ENCODE measurements at regions not wholly inside any gene's neighbourhood (a gene's known extent, or its start where the extent isn't known, plus 50 kb on each side); places are given as distances from the start of the nearest gene placed in this dataset.

DNA sequence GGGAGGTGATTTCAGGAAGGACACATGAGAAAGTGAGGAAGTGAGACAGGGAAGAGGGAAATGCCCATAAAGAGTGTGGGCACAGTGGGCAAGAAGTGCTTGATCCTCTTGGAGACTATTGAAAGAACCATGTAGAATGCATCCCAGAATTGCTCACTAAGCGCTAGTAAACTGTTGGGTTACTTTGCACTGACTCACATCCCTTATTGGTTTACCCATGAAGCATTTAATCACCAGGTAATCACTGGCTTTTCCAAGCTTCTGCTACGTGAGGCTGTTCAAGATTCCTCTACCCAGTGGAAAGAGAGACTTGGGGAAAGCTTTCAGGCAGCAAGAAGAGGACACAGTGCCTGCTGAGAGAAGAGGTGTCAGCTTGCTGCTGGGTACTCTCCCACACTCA, 410.0 kb upstream of the JAG1 start:
- DNase-seq (ENCODE audit: low read depth, low spot score) = no peak

DNA sequence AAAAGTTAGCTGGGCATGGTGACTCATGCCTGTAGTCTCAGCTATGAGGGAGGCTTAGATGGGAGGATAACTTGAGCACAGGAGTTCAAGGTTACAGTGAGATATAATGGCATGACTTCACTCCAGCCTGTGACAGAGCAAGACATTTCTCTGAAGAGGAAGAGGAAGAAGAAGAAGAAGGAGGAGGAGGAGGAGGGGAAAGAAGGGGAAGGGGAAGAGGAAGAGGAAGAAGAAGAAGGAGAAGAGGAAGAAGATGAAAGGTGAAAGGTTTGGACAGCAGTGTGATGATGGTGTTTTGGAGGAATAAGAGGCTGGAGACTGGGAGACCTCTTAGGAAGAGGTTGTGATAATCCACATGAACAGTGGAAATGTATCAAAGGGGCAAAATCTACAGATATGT, 410.7 kb upstream of the JAG1 start:
- DNase-seq (ENCODE audit: low read depth, low spot score) = no peak

DNA sequence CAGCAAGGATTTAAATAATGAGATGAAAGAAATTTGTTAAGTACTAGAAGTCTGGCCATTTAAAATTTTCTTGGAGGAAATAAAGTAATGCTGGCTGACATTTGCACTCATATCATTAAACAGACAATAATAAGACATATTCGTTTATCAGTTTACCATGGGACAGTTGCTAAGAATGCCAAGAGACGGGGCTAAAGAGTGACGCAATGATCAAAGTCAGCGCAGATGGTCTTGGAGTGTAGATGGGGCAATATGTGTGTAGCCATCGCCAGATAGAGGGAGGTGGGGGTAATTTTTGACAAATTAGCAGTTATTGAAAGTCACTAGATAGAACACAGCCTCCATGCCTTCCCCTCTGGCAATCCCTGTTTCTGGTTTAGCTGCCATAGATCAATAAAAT, 413.2 kb upstream of the JAG1 start:
- no peak for DNase-seq (ENCODE audit: low read depth, low spot score)

DNA sequence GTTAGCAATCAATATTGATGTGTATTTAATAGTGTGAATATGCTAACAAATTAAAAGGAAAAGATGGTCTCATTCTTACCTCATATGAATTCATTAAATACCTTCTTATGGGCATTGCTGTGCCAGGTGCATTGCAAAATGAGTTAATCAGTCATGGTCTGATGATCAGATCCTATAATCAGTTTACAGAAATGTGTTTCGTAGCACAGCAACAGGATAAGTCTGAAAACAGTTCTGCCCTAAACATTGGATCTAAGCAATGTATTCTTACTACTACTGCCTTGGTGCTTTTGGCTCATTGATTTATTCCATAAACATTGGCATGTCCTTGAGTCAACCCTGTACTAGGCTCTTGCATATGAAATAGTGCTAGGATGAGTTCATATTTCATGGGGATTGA, 417.0 kb upstream of the JAG1 start:
- no peak for DNase-seq (ENCODE audit: low read depth, low spot score)

DNA sequence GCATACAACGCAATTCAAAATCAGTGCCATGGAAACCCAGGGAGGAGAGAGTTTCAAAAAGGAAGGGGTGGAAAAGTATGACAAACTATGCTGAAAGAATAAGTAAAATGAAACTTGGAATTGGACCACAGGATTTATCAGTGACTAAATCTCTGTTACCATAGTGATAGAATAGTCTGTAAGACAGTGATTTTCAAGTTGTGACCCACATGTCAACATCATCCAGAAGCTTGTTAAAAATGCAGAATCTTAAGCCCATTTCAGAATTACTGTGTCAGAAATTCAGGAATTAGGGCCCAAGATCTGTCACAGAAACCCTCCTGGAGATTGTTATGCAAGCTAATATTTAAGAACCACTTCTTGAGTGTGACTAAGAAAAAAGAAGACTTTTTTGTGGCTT, 417.7 kb upstream of the JAG1 start:
- no peak for DNase-seq (ENCODE audit: low read depth, low spot score)

DNA sequence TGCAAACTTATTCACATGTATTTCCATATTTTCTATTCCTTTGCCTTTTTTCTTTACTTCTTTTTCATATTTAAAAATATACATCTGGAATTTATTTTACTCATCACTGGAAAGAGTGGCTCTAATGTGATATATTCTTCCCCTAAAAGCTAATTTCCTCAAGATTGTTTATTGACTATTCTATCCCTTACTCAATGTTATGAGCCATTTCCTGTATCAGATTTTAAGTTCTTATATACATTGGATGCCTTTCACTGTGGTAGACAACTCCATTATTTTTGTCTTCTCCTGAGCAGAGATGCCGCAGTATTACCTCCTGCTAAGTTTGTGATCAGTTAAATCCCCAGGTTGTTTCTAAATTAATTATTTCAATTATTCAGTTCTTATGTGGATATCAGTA, 418.4 kb upstream of the JAG1 start:
- DNase-seq (ENCODE audit: low read depth, low spot score) = no peak

DNA sequence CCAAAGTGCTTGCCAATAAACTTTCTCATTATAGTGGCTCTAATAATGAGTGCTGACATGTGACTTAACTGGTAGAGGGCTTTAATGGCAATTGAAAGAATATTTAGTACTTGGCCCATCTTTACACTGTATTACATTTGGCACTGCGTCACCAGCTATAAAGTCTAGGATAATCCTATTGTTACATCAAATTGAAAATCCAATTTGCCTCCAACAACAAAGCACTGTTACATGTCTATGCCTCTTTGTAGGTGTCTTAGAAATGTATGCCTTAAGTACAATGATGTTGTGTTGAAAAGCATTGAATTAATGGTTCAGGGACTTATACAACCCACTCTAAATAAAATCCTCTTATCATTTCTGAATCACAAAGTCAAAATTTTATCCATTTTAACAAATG, 420.4 kb upstream of the JAG1 start:
- no peak for DNase-seq (ENCODE audit: low read depth, low spot score)

DNA sequence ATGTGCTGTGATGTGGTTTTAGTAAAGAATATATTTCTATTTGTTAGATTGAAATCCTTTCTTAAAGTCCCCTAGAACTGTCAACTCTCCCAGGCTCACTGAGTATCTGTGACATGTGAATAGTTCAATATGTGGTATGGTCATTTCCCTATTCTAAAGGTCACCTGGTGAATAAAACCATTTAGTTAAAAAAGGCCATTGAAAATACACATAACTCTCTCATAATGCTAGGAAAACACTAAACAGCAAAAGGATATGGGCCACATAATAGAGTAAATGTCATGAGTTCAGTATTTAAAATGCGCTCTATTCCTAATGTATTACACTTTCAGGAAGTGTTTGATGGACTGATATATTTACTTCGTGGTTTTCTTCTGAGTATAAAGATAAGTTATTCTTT, 420.9 kb upstream of the JAG1 start:
- no peak for DNase-seq (ENCODE audit: low read depth, low spot score)

DNA sequence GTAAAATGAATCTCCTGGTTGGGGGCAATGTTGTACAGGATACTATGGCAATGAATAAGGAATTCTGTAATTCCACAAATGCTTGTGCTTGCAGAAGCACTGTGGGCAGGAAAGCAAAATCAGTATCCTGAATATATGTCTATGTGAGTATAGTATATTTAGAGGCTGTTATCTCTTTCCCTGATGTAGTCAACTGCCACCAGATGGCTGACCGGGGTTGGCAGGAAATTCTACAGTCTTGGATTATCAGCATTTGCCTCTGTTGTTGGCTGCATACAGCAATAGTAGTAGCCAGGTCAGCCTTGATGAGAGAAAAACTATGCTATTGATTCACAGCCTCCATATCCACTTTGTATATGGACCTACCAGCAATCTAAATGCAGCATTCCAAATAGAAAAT, 425.1 kb upstream of the JAG1 start:
- no peak for DNase-seq (ENCODE audit: low read depth, low spot score)

DNA sequence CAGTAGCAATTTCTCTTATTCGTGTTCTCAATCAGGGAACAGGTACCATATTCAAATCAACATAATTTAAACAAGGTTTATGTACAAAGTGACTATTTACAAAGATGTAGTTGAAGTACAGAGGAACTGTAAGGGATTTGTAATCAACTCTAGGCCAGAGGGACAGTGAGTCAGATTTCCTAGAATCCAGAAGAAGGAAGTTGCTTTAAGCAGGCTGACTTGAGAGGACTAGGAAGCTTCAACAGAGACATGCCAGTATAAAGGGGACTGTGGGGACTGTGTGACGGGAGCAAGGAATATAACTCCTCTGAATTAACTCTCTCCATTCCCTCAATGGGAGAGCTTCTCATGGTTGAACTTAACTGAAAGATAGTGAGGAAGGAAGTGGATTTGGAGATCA, 427.4 kb upstream of the JAG1 start:
- no peak for DNase-seq (ENCODE audit: low read depth, low spot score)

DNA sequence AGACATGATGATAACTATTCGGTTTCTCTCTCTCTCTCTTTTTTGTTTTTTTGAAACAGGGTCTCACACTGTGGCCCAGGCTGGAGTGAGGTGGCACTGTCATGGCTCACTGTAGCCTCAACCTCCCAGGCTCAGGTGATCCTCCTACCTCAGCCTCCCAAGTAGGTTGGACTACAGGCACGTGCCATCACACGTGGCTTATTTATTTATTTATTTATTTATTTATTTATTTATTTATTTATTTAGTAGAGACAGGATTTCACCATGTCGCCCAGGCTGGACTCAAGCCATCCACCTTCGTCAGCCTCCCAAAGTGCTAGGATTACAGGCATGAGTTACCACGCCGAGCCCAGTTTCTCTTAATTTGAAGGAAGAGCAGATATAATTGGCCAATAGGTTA, 427.9 kb upstream of the JAG1 start:
- DNase-seq (ENCODE audit: low read depth, low spot score) = no peak

DNA sequence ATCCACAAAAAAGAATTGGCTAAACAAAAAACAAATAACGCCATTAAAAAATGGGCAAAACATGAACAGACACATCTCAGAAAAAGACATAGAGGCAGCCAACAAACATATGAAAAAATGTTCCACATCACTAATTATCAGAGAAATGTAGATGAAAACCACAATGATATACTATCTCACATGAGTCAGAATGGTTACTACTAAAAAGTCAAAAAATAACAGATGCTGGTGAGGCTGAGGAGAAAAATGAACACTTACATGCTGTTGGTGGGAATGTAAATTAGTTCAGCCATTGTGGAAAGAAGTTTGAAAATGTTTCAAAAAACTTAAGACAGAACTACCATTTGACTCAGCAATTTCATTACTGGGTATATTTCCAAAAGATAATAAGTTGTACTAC, 430.1 kb upstream of the JAG1 start:
- DNase-seq (ENCODE audit: low read depth, low spot score) = no peak

DNA sequence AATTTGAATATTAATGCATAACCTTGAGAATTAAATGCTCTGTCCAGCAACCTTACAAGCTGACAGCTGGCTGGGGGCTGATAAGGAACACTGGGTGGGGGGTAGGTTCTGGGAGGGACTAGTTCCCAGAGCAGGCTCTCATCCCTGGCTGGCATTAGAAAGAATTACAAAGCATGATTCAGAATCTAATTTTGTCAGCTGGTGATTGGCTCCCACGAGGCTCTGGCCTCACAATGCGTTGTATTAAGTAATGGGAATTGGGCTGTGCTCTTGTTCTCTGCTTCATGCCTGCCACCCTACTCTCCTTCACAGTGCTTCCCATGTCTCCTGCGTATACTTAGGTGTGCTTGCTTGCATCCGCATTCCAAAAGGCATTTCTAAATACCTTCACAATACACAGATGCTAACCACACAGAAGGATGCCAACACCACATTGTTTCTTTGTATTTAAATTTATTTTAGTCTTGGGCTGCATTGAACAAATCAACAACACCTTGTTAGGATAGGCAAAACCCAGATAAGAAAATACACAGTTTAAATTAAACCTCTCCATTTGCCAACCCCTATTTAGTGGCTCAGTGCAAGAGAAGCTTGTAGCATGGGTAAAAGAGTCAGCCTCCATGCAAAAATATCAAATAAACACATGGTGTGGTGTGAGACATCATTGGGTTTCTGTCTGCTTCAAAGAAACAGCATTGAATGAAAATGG, 434.5 kb upstream of the JAG1 start:
- DNase-seq (ENCODE audit: low read depth, low spot score) = peak; percentile 40

DNA sequence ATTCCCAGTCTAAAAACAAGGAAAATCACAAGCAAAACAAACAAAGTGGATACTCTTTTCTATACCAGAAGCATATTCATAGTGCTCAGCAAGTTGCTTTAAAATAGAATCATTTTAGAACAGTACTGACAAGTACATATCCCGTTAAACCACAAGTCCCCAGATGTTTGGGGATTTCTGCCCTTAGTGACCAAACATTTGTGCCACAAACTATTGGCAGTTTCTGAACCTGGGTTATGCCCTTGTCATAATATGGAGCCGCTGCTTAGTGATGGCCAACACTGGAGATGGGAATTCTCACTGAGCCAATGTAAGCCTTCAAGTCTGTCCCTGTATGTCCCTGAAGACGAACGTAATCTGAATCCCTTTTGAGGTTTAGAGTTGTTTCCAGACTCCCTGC, 436.7 kb upstream of the JAG1 start:
- no peak for DNase-seq (ENCODE audit: low read depth, low spot score)

DNA sequence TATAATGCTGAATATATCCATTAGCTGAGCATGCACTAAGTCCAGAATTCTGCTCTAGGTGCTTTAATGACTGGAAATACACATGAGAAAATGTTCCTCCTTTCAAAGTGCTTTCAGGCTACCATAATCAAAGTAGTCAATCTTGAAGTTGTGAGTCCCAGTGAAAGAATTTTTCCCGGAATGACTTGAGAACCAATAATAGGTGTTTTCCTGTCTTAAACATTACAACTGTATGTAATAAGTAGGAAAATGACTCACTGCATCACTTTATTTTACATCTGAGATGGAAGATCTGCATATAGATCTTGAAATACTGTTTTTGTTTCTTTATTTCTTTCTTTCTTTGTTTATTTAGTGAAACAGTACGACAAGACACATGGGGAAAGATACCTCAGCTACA, 437.4 kb upstream of the JAG1 start:
- no peak for DNase-seq (ENCODE audit: low read depth, low spot score)

DNA sequence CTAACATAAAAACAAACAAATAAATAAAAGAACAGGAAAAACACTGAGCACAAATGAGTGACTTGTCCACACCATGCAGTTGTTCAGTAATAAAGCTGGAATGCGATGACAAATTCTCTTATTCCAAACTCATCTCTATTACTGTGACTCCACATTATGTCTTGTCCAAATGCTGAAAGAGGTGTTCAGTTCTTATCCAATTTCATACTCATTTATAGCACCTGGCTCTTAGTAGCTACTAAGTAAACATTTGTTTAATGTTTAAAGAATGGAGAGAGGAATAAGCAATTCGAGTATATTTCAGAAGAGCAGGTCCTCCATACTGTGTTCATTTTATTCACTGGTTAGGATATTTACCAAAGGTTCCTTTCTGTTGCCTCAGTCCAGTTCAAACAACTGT, 439.0 kb upstream of the JAG1 start:
- DNase-seq (ENCODE audit: low read depth, low spot score) = no peak

DNA sequence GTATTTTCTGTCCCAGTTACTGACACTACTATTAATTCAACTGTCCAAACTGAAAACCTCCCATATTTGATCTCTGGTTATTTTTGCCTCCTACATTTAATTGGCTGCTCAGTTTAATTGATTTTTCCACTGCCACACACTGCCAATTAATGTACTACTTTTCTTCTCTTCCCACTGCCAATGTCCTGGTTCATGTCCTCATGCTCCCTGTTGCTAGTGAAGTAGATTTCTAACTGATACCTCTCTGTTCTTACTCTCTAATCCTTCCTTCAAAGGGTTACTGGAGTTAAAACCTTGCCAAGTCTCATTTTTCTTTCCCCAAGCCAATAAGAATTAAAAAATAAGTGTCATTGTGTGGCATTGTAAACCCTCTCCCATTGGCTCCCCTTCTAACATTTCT, 440.6 kb upstream of the JAG1 start:
- DNase-seq (ENCODE audit: low read depth, low spot score) = no peak

DNA sequence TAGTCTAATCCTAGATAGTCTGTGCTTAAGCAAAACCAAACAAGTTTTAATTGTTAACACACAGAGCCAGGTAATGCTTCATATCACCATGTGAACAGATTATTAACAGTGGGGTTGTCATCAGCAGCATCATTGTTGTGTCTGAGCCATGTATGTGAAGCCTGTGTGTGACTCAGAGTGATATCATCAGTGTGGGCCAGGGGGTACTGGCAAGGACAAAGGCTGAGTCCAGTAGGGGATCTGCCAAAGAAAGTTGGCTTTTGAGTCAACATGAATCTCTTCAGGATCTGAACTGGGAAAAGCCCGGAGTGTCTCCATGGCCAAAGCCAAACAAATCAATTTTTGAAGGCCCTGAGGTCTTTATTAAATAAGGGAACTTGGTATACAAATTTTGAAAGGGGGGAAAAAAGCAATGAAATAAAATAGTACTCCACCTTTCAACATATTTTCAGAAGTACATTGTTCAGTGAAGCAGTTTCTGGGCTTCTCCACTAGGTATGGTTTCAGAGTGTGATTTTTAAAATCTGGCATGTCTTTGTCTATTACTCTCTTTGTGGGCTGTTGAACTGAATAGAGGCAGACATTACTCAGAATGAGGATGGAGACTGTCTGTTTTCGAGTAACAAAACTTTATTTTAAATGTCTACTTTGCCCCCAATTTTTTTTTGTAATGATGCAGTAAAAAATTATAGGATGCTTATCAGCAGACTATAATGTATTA, 444.2 kb upstream of the JAG1 start:
- peak; percentile 84 for DNase-seq (ENCODE audit: low read depth, low spot score)

DNA sequence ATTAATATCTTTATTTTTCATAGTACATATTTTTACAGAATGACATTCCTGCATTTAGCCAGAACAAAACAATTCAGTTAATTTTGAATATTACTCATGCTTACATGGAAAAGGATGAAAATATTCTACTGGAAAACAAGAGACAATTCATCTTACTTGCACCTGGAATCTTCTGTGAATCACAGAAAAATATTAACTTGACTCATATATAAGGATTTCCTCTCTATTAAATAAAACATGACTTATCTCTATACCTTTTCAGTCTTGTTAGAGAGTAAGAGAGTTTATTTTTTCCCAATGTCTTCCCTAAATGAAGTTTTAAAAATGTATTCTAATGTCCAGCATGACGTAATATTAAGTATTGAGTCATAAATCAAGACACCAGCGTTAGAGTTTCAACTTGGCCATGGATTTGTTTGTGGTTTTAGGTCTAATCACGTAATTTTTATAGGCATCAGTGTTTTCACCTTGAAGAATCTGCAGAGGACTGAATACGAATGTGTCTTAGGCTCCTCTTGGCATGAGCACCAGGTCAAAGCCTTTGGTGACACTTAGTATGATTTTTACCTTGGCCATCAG, 445.1 kb upstream of the JAG1 start:
- DNase-seq (ENCODE audit: low read depth, low spot score) = no peak

DNA sequence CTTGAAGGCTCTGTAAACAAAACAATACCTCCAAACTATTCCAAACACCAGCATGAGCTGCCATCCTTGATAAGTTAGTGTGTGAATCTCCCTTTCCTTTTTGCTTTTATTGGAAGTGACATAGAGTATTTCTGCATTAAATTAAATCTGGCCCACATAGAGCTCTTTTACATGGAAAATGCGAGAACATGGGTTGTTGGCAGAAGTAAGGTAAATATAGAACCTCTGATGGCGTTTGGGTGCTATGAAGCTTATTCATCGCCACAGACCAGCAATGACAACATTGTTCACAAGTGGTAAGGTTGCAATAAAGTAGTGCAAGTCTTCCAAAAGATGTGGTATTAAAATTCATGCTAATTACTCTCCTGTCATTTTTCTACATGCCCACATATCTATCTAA, 445.8 kb upstream of the JAG1 start:
- no peak for DNase-seq (ENCODE audit: low read depth, low spot score)

DNA sequence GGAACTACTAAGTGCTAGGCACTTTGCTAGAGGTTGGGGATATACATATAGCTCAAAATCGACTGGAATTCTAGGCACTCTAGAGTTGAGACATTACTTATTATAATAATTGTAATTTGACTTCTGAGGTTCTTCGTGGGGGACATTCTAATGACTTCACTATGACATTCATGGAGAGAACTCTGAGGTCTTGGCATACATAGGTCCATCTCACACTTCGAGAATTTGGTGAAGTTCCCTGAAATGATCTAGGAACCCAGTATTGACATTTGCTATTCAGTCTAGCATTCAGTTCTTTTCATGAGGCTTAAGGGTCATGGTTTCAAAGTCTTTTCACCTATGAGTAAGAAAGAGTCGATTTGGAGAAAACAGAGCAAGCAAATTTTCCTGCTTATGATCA, 446.6 kb upstream of the JAG1 start:
- DNase-seq (ENCODE audit: low read depth, low spot score) = peak; percentile 16

DNA sequence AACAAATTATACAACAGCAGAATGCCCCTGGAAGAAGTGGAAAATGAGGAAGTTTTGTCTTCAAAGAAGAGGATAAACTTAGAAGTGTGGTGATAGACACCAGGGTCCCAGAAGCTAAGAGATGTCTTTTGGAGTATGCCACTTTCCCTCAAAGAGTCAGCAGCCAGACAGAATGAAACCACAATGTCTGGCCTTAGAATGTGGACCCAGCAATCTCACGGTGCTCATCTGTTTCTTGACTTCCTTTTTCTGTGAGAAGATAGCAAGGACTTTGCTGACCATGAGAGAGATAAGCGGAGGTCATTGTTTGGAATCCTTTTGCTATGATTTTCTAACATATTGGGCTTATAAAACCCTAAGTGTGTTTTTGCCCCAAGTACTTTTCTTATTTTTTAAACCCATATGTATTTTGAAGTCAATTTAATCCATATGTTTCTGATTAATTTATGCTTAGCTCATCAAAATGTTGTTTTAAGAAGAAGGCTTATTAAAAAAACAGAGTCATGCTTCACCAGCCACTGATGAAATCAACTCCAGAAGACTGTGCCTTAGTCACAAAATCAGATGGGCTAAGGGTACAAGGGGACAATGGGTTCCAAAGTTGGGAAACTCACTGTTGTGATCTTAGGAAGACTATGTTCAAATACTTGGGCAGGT, 451.2 kb upstream of the JAG1 start:
- no peak for DNase-seq (ENCODE audit: low read depth, low spot score)

DNA sequence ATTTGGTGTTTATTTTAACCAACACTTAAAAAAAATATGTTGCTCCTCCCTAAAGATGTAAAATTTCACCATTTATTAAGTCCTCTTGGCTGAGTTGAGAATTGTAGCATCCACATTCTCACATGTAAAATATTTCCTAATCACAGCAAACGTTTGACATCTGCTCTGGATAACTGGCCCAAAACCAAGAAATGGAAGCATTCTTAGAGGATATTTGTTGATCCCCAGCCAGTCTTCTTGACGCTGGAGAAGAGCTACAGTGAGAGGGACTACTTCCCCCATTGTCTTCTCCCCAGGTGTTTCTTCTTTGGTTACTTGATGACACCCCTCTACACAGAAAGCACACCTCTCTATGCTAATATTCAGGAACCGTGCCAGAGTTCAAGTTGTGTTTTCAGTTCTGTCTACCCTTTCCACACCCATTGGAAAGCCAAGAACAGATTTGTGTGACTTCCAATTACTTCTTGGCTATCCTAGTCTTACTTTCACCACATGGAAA, 454.5 kb upstream of the JAG1 start:
- DNase-seq (ENCODE audit: low read depth, low spot score) = no peak

All from astrocyte of the hippocampus (primary cell).